SJSA1 (cell line): ENCODE measurements at regions not wholly inside any gene's neighbourhood (a gene's known extent, or its start where the extent isn't known, plus 50 kb on each side); places are given as distances from the start of the nearest gene placed in this dataset.
A peak's percentile ranks its signal among the peaks of the same experiment; 100 is the strongest.

ENCODE experiments used
- DNase-seq, 2 experiments: peaks; one replicate each; pipeline ENCODE4 v3.0.0-alpha.2; 2015 to 2020; ENCODE audit warnings: low spot score in 2 of 2, low read depth in 1 of 2
- H3K27ac ChIP-seq: fragments of 250-450 bp; sonication (Bioruptor Pico); 2 replicates; pipeline ENCODE4 v1.5.1; 2020; ENCODE audit warnings: mild to moderate bottlenecking, moderate library complexity
- H3K27me3 ChIP-seq: fragments of 250-450 bp; sonication (Bioruptor Pico); replicated peaks from 2 replicates; pipeline ENCODE4 v1.5.1; 2020; ENCODE audit warnings: mild to moderate bottlenecking, moderate library complexity
- H3K36me3 ChIP-seq: fragments of 250-450 bp; sonication (Bioruptor Pico); 2 replicates; pipeline ENCODE4 v1.5.1; 2020; ENCODE audit warnings: mild to moderate bottlenecking
- H3K4me1 ChIP-seq: fragments of 250-450 bp; sonication (Bioruptor Pico); replicated peaks from 2 replicates; pipeline ENCODE4 v1.6.1; 2021; ENCODE audit warnings: mild to moderate bottlenecking
- H3K4me3 ChIP-seq: fragments of 250-450 bp; sonication (Bioruptor Pico); 2 replicates; pipeline ENCODE4 v1.5.1; 2020; ENCODE audit warnings: mild to moderate bottlenecking
- H3K9me3 ChIP-seq: fragments of 250-450 bp; sonication (Bioruptor Pico); replicated peaks from 2 replicates; pipeline ENCODE4 v1.5.1; 2020; ENCODE audit warnings: mild to moderate bottlenecking

GRCh38 chr2:199707593-199708185 lies 143.3 kb downstream of the FTCDNL1 start:
- no peak overlapping the region for H3K27ac ChIP-seq
- DNase-seq, result no peak

GRCh38 chr2:199705538-199705937 lies 145.5 kb downstream of the FTCDNL1 start:
- no peaks in the 10 kb centered on the region for H3K4me1 ChIP-seq
- no peak overlapping the region for H3K4me3 ChIP-seq
- H3K36me3 ChIP-seq, result no peaks in the 10 kb centered on the region
- DNase-seq, result no peak
- no peaks in the 10 kb centered on the region for H3K27me3 ChIP-seq
- H3K27ac ChIP-seq, result no peak overlapping the region
- no peaks in the 10 kb centered on the region for H3K9me3 ChIP-seq

More at GRCh38 chr2:199707593-199708185, 143.3 kb downstream of the FTCDNL1 start:
- Histone ChIP-seq H3K36me3 (no peaks in the 10 kb centered on the region), H3K27me3 (no peaks in the 10 kb centered on the region), H3K4me1 (no peaks in the 10 kb centered on the region), H3K4me3 (no peak overlapping the region), H3K9me3 (no peaks in the 10 kb centered on the region)

GRCh38 chr2:199704358-199705238 lies 146.4 kb downstream of the FTCDNL1 start:
- Histone ChIP-seq H3K27ac (no peak overlapping the region), H3K27me3 (no peaks in the 10 kb centered on the region), H3K4me3 (no peak overlapping the region), H3K9me3 (no peaks in the 10 kb centered on the region), H3K36me3 (no peaks in the 10 kb centered on the region), H3K4me1 (no peaks in the 10 kb centered on the region)
- DNase-seq, result peak in 1 of 2 experiments; percentile 10

- Histone ChIP-seq H3K27me3 (no peaks in the 10 kb centered on the region), H3K4me1 (no peaks in the 10 kb centered on the region), H3K36me3 (no peaks in the 10 kb centered on the region), H3K9me3 (no peaks in the 10 kb centered on the region), H3K4me3 (no peak overlapping the region), H3K27ac (no peak overlapping the region)
- DNase-seq, result no peak
Measured at GRCh38 chr2:199703199-199703598, 147.8 kb downstream of the FTCDNL1 start.

- DNase-seq, result no peak
Measured at GRCh38 chr2:199697469-199697868, 153.5 kb downstream of the FTCDNL1 start.

GRCh38 chr2:199696048-199696447 lies 154.9 kb downstream of the FTCDNL1 start:
- no peaks in the 10 kb centered on the region for H3K9me3 ChIP-seq
- no peaks in the 10 kb centered on the region for H3K27me3 ChIP-seq
- H3K4me3 ChIP-seq, result no peak overlapping the region
- H3K36me3 ChIP-seq, result no peaks in the 10 kb centered on the region
- H3K27ac ChIP-seq, result no peak overlapping the region
- DNase-seq, result no peak
- no peaks in the 10 kb centered on the region for H3K4me1 ChIP-seq

More at GRCh38 chr2:199697469-199697868, 153.5 kb downstream of the FTCDNL1 start:
- Histone ChIP-seq H3K27ac (no peak overlapping the region), H3K27me3 (no peaks in the 10 kb centered on the region), H3K36me3 (no peaks in the 10 kb centered on the region), H3K4me1 (no peaks in the 10 kb centered on the region), H3K9me3 (no peaks in the 10 kb centered on the region), H3K4me3 (no peak overlapping the region)

GRCh38 chr2:199693861-199694260 lies 157.1 kb downstream of the FTCDNL1 start:
- no peak for DNase-seq

GRCh38 chr2:199692489-199692888 lies 158.5 kb downstream of the FTCDNL1 start:
- no peak overlapping the region for H3K4me3 ChIP-seq
- DNase-seq, result no peak
- H3K4me1 ChIP-seq, result no peaks in the 10 kb centered on the region
- H3K9me3 ChIP-seq, result no peaks in the 10 kb centered on the region
- no peaks in the 10 kb centered on the region for H3K27me3 ChIP-seq
- H3K27ac ChIP-seq, result no peak overlapping the region
- no peaks in the 10 kb centered on the region for H3K36me3 ChIP-seq

More at GRCh38 chr2:199693861-199694260, 157.1 kb downstream of the FTCDNL1 start:
- H3K4me3 ChIP-seq, result no peak overlapping the region
- H3K27ac ChIP-seq, result no peak overlapping the region
- no peaks in the 10 kb centered on the region for H3K36me3 ChIP-seq
- H3K4me1 ChIP-seq, result no peaks in the 10 kb centered on the region
- H3K9me3 ChIP-seq, result no peaks in the 10 kb centered on the region
- H3K27me3 ChIP-seq, result no peaks in the 10 kb centered on the region

- H3K27ac ChIP-seq, result no peak overlapping the region
- no peaks in the 10 kb centered on the region for H3K27me3 ChIP-seq
- no peak for DNase-seq
- H3K36me3 ChIP-seq, result no peaks in the 10 kb centered on the region
- no peaks in the 10 kb centered on the region for H3K9me3 ChIP-seq
- H3K4me1 ChIP-seq, result no peaks in the 10 kb centered on the region
- no peak overlapping the region for H3K4me3 ChIP-seq
Measured at GRCh38 chr2:199690225-199690624, 160.8 kb downstream of the FTCDNL1 start.

- Histone ChIP-seq H3K4me1 (no peaks in the 10 kb centered on the region), H3K36me3 (no peaks in the 10 kb centered on the region), H3K4me3 (no peak overlapping the region), H3K27ac (no peak overlapping the region), H3K27me3 (no peaks in the 10 kb centered on the region), H3K9me3 (no peaks in the 10 kb centered on the region)
- DNase-seq, result no peak
Measured at GRCh38 chr2:199685669-199686068, 165.3 kb downstream of the FTCDNL1 start.

GRCh38 chr2:199684832-199685231 lies 166.2 kb downstream of the FTCDNL1 start:
- no peaks in the 10 kb centered on the region for H3K27me3 ChIP-seq
- DNase-seq, result no peak
- H3K4me3 ChIP-seq, result no peak overlapping the region
- no peaks in the 10 kb centered on the region for H3K36me3 ChIP-seq
- no peak overlapping the region for H3K27ac ChIP-seq
- no peaks in the 10 kb centered on the region for H3K9me3 ChIP-seq
- no peaks in the 10 kb centered on the region for H3K4me1 ChIP-seq

GRCh38 chr2:199684168-199684567 lies 166.8 kb downstream of the FTCDNL1 start:
- H3K4me1 ChIP-seq, result no peaks in the 10 kb centered on the region
- no peak for DNase-seq
- no peaks in the 10 kb centered on the region for H3K27me3 ChIP-seq
- no peaks in the 10 kb centered on the region for H3K36me3 ChIP-seq
- no peaks in the 10 kb centered on the region for H3K9me3 ChIP-seq
- no peak overlapping the region for H3K27ac ChIP-seq
- no peak overlapping the region for H3K4me3 ChIP-seq

- DNase-seq, result no peak
- Histone ChIP-seq H3K9me3 (no peaks in the 10 kb centered on the region), H3K27ac (no peak overlapping the region), H3K4me3 (no peak overlapping the region), H3K36me3 (no peaks in the 10 kb centered on the region), H3K27me3 (no peaks in the 10 kb centered on the region), H3K4me1 (no peaks in the 10 kb centered on the region)
Measured at GRCh38 chr2:199682001-199682400, 169.0 kb downstream of the FTCDNL1 start.

GRCh38 chr2:199680482-199680881 lies 170.5 kb downstream of the FTCDNL1 start:
- no peak for DNase-seq
- H3K9me3 ChIP-seq, result no peaks in the 10 kb centered on the region
- H3K4me3 ChIP-seq, result no peak overlapping the region
- H3K27me3 ChIP-seq, result no peaks in the 10 kb centered on the region
- no peaks in the 10 kb centered on the region for H3K4me1 ChIP-seq
- H3K36me3 ChIP-seq, result no peaks in the 10 kb centered on the region
- no peak overlapping the region for H3K27ac ChIP-seq
